ENCODE measurements at regions not wholly inside any gene's neighbourhood (a gene's known extent, or its start where the extent isn't known, plus 50 kb on each side); places are given as distances from the start of the nearest gene placed in this dataset.

DNA sequence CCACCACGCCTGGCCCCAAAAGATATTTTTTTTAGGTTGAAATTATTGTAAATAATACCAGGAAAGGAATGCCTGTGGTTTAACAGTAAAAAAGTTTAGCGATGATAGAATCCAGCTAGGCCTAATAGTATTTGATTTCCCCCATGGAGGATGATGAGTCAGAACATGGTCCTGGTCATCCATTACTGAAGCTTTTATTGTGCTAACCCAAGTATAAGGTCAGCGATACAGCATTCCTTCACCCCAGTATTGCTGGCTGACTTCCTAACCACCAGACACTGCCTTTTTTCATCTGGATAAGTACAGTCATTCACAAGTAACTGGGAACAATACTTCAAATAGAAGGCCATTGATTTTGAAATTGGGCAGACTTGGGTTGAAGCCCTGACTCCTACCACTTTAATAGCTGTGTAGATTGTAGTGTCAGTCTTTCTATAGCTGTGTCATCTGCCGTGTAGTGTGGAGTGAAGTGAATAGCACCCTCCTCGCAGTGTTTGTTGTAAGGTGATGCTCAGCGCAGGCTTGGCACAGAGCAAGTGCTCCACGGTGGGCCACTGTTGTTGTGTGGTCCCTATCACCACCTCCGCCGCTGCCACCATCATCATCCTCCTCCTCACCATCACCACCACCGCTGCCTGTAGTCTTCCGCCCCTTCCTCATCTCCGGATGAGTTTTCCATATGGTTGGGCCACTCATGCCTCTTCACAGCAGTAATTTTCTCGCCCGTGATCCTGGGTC is 436.0 kb upstream of the TPM1 start:
- Histone ChIP-seq H3K27ac (ENCODE audit: low read length) (no peak overlapping the region), H3K4me3 (ENCODE audit: low read length) (no peak overlapping the region), H3K9me3 (ENCODE audit: insufficient read depth, low read length) (no peaks in the 10 kb centered on the region), H4K20me1 (ENCODE audit: insufficient read depth, low read length) (no peaks in the 10 kb centered on the region), H3K36me3 (replicated peaks; ENCODE audit: low read depth, low read length) (no peaks in the 10 kb centered on the region), H2AFZ (ENCODE audit: low read depth, low read length) (no peak overlapping the region), H3K4me2 (ENCODE audit: low read length) (no peak overlapping the region), H3K4me1 (ENCODE audit: low read length) (no peaks in the 10 kb centered on the region), H3K27me3 (ENCODE audit: low read depth, low read length) (no peaks in the 10 kb centered on the region), H3K79me2 (ENCODE audit: low read length) (no peaks in the 10 kb centered on the region), H3K9ac (ENCODE audit: low read length) (no peak overlapping the region)
- no peak for TF ChIP-seq EZH2phosphoT487 (IDR thresholded peaks at IDR 0.05; ENCODE audit: low read depth)
- no peak for TF ChIP-seq CTCF (IDR thresholded peaks at IDR 0.05; ENCODE audit: low read depth, low read length)

GRCh38 chr15:62607114-62607462 is 435.5 kb upstream of the TPM1 start:
- no peaks in the 10 kb centered on the region for H3K4me1 ChIP-seq (ENCODE audit: low read length)
- H3K36me3 ChIP-seq (replicated peaks; ENCODE audit: low read depth, low read length) = no peaks in the 10 kb centered on the region
- TF ChIP-seq EZH2phosphoT487 (IDR thresholded peaks at IDR 0.05; ENCODE audit: low read depth) (no peak), CTCF (IDR thresholded peaks at IDR 0.05; ENCODE audit: low read depth, low read length) (no peak)
- no peak overlapping the region for H3K27ac ChIP-seq (ENCODE audit: low read length)
- no peak overlapping the region for H3K4me3 ChIP-seq (ENCODE audit: low read length)
- H4K20me1 ChIP-seq (ENCODE audit: insufficient read depth, low read length) = no peaks in the 10 kb centered on the region
- no peak overlapping the region for H2AFZ ChIP-seq (ENCODE audit: low read depth, low read length)
- H3K4me2 ChIP-seq (ENCODE audit: low read length) = no peak overlapping the region
- no peak overlapping the region for H3K9ac ChIP-seq (ENCODE audit: low read length)
- H3K27me3 ChIP-seq (ENCODE audit: low read depth, low read length) = no peaks in the 10 kb centered on the region
- no peaks in the 10 kb centered on the region for H3K9me3 ChIP-seq (ENCODE audit: insufficient read depth, low read length)
- H3K79me2 ChIP-seq (ENCODE audit: low read length) = no peaks in the 10 kb centered on the region

DNA sequence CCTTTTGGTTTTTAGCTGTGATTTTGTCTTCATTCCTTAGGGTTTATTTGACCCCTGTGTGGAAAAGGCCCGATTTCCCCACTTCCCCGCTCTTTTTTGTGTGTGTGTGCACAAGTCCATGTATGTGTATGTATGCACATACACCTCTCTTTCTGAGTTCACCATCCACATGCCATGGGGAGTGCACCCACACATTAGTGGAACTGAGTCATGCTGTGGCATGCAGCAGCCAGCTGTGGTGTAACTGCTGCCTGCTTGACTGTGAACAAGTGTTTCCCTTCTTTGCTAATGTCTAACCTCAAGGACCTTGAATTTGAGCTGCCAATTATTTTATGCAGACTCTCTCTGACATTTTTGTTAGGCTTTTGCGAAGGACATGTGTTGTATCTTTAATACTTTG is 434.9 kb upstream of the TPM1 start:
- Histone ChIP-seq H2AFZ (ENCODE audit: low read depth, low read length) (no peak overlapping the region), H3K4me2 (ENCODE audit: low read length) (no peak overlapping the region), H3K4me1 (ENCODE audit: low read length) (no peaks in the 10 kb centered on the region), H3K4me3 (ENCODE audit: low read length) (no peak overlapping the region), H3K27me3 (ENCODE audit: low read depth, low read length) (no peaks in the 10 kb centered on the region), H3K9me3 (ENCODE audit: insufficient read depth, low read length) (no peaks in the 10 kb centered on the region), H3K79me2 (ENCODE audit: low read length) (no peaks in the 10 kb centered on the region), H4K20me1 (ENCODE audit: insufficient read depth, low read length) (no peaks in the 10 kb centered on the region), H3K9ac (ENCODE audit: low read length) (no peak overlapping the region), H3K36me3 (replicated peaks; ENCODE audit: low read depth, low read length) (no peaks in the 10 kb centered on the region), H3K27ac (ENCODE audit: low read length) (no peak overlapping the region)
- no peak for TF ChIP-seq EZH2phosphoT487 (IDR thresholded peaks at IDR 0.05; ENCODE audit: low read depth)
- TF ChIP-seq CTCF (IDR thresholded peaks at IDR 0.05; ENCODE audit: low read depth, low read length) = no peak

GRCh38 chr15:62608369-62608768 is 434.2 kb upstream of the TPM1 start:
- H3K9me3 ChIP-seq (ENCODE audit: insufficient read depth, low read length) = no peaks in the 10 kb centered on the region
- H3K9ac ChIP-seq (ENCODE audit: low read length) = no peak overlapping the region
- H3K4me3 ChIP-seq (ENCODE audit: low read length) = no peak overlapping the region
- H3K36me3 ChIP-seq (replicated peaks; ENCODE audit: low read depth, low read length) = no peaks in the 10 kb centered on the region
- no peaks in the 10 kb centered on the region for H3K79me2 ChIP-seq (ENCODE audit: low read length)
- H3K27me3 ChIP-seq (ENCODE audit: low read depth, low read length) = no peaks in the 10 kb centered on the region
- no peaks in the 10 kb centered on the region for H3K4me1 ChIP-seq (ENCODE audit: low read length)
- H3K27ac ChIP-seq (ENCODE audit: low read length) = no peak overlapping the region
- no peak overlapping the region for H2AFZ ChIP-seq (ENCODE audit: low read depth, low read length)
- H3K4me2 ChIP-seq (ENCODE audit: low read length) = no peak overlapping the region
- TF ChIP-seq EZH2phosphoT487 (IDR thresholded peaks at IDR 0.05; ENCODE audit: low read depth) (no peak), CTCF (IDR thresholded peaks at IDR 0.05; ENCODE audit: low read depth, low read length) (no peak)
- no peaks in the 10 kb centered on the region for H4K20me1 ChIP-seq (ENCODE audit: insufficient read depth, low read length)

Data from OCI-LY3 (cell line).